ENCODE measurements at regions not wholly inside any gene's neighbourhood (a gene's known extent, or its start where the extent isn't known, plus 50 kb on each side); places are given as distances from the start of the nearest gene placed in this dataset.

- H3K9me3 ChIP-seq (ENCODE audit: control insufficient read depth in 1 of 2, insufficient read depth in 1 of 2, low read depth in 1 of 2, low read length in 2 of 2), result no peaks in the 10 kb centered on the region
- intact Hi-C loops (cut with micrococcal nuclease), result no loop called here
- RAD21 ChIA-PET (ENCODE audit: low non-redundant PET in 1 of 2, low total read pairs in 2 of 2, uncharacterized antibody in 2 of 2, unreplicated experiment in 2 of 2), result no interaction called here
Observed at GRCh38 chr1:30491831-30492230, 231.6 kb downstream of the MATN1 start.

More at GRCh38 chr1:30491831-30492230, 231.6 kb downstream of the MATN1 start:
- POLR2A ChIA-PET, result no interaction called here
- Histone ChIP-seq H3K27ac (ENCODE audit: low read depth, low read length) (no peak overlapping the region), H2AFZ (ENCODE audit: low read depth, low read length, poor library complexity, severe bottlenecking) (no peak overlapping the region), H3K4me3 (replicated peaks in 1 of 2; ENCODE audit: low read depth in 1 of 2, low read length in 2 of 2) (no peak overlapping the region), H3K36me3 (ENCODE audit: control insufficient read depth in 1 of 2, insufficient read depth in 2 of 2, low read length in 2 of 2) (no peaks in the 10 kb centered on the region), H4K20me1 (ENCODE audit: insufficient read depth) (no peaks in the 10 kb centered on the region), H3K9me2 (ENCODE audit: insufficient read depth) (no peaks in the 10 kb centered on the region), H3K4me1 (ENCODE audit: control insufficient read depth in 1 of 2, insufficient read depth in 2 of 2, low read length in 2 of 2) (no peaks in the 10 kb centered on the region), H3K9ac (ENCODE audit: low read length) (no peak overlapping the region), H3K79me2 (ENCODE audit: insufficient read depth, low read length) (no peaks in the 10 kb centered on the region), H3K4me2 (ENCODE audit: low read length) (no peak overlapping the region), H3K27me3 (ENCODE audit: insufficient read depth, low read length) (no peaks in the 10 kb centered on the region)
- CTCF ChIA-PET, result no interaction called here
- TF ChIP-seq CEBPB (IDR thresholded peaks at IDR 0.05; ENCODE audit: low read depth) (no peak), SP1 (IDR thresholded peaks at IDR 0.05; ENCODE audit: low read depth) (no peak), FOSL1 (IDR thresholded peaks at IDR 0.05; ENCODE audit: low read depth) (no peak), ZNF274 (IDR thresholded peaks at IDR 0.05; ENCODE audit: low read depth, low read length) (no peak), RAD21 (IDR thresholded peaks at IDR 0.05; ENCODE audit: low read depth) (no peak), YY1 (IDR thresholded peaks at IDR 0.05; ENCODE audit: extremely low read depth, insufficient replicate concordance, low read depth, low read length) (no peak), EZH2 (IDR thresholded peaks at IDR 0.05) (no peak), TCF7L2 (IDR thresholded peaks at IDR 0.05; ENCODE audit: borderline replicate concordance, extremely low read depth, insufficient read depth, insufficient read length) (no peak), ZBTB33 (IDR thresholded peaks at IDR 0.05; ENCODE audit: extremely low read depth, insufficient replicate concordance, low read length) (no peak), ZFX (IDR thresholded peaks at IDR 0.05) (no peak), MAX (IDR thresholded peaks at IDR 0.05) (no peak), EZH2phosphoT487 (IDR thresholded peaks at IDR 0.05; ENCODE audit: borderline replicate concordance) (no peak), EGR1 (IDR thresholded peaks at IDR 0.05; ENCODE audit: low read depth) (no peak), CTCF (IDR thresholded peaks at IDR 0.05 in 2 of 3, conservative IDR thresholded peaks at IDR 0.05 in 1 of 3; ENCODE audit: borderline replicate concordance in 1 of 3, insufficient read depth in 1 of 3, low read depth in 2 of 3, low read length in 2 of 3) (no peak), ELF1 (IDR thresholded peaks at IDR 0.05; ENCODE audit: borderline replicate concordance, low read depth) (no peak), REST (IDR thresholded peaks at IDR 0.05; ENCODE audit: low read depth) (no peak)
- BruUV-seq (replicated peaks), result no TSS peak
- ATAC-seq (no peak), DNase-seq (ENCODE audit: low read depth, low spot score) (no peak)

Data from HCT116 (cell line).